ENCODE measurements at regions not wholly inside any gene's neighbourhood (a gene's known extent, or its start where the extent isn't known, plus 50 kb on each side); places are given as distances from the start of the nearest gene placed in this dataset.

- no peak for TF ChIP-seq CTCF (conservative IDR thresholded peaks at IDR 0.05; ENCODE audit: low read length)
- TF ChIP-seq EZH2phosphoT487 (IDR thresholded peaks at IDR 0.05; ENCODE audit: borderline replicate concordance, low read depth, low read length) = no peak
These were observed 996.1 kb upstream of the TYRP1 start for GRCh38 chr9:11697126-11697525.

Data from OCI-LY7 (cell line).